ENCODE measurements at regions not wholly inside any gene's neighbourhood (a gene's known extent, or its start where the extent isn't known, plus 50 kb on each side); places are given as distances from the start of the nearest gene placed in this dataset.

DNA sequence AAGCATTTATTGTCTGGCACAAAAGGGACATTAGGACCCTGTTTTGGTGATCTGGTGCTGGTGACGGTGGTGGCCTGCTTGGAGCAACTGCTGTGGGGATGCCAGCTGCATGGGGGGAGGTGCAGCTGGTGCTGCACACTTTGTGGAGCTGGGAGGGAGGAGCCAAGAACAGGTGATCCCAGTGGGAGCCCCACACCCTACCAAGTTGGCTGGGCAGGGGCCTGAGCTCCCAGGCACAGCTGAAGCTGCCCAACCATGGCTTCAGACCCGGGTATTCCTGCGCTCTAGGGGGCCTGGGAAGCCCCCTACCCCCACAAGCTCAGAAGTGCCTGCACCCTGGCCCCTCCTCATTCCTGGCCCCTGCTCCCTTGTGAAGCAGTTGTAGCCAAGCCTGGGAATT lies 1512.5 kb downstream of the TECRL start:
- DNase-seq (ENCODE audit: low read depth), result no peak

DNA sequence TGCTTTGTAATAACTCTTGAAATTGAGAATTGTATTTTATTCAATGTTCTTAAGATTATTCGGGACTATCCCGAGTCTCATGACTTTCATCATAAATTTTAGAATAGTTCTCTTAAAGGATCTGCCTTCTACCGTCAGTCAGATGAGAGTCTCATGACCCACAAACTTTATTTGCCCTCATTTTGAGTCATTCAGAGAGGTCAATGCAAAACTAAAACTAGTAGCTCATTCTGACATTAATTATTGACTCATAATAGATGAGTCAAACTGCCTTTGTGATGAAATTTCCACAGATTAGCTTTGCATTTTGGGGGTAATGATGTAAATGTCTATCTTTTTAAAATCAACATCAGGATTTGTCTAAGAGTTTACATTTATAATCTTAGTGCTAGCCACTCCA lies 1527.3 kb downstream of the TECRL start:
- DNase-seq (ENCODE audit: low read depth), result no peak

DNA sequence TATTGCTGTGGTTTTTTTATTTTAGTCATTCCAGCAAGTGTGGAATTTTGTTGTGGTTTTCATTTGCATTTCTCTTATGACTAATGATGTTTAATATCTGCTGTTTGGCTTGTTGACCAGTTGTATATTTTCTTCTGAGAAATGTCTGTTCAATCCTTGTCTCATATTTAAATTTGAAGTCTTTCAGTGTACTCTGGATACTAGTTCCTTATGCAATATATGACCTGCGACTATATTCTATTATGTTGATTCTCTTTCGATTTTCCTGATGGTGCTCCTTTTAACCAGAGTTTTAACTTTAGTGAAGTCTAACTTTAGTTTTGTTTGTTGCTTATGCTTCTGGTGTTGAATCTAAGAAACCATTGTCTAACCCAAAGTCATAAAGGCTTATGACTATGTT lies 1528.0 kb downstream of the TECRL start:
- no peak for DNase-seq (ENCODE audit: low read depth)

DNA sequence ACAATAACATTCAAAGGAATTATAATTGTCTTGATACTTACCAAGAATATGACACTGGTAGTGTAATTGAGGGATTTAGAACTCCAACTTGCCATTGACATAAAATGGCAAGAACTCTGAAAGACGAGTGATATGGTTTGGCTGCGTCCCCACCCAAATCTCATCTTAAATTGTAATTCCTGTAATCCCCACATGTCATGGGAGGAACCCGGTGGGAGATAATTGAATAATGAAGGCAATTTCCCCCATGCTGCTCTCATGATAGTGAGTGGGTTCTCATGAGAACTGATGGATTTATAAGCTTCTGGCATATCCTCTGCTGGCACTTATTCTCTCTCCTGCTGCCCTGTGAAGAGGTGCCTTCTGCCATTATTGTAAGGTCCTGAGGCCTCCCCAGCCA lies 1536.4 kb downstream of the TECRL start:
- DNase-seq (ENCODE audit: low read depth), result no peak

DNA sequence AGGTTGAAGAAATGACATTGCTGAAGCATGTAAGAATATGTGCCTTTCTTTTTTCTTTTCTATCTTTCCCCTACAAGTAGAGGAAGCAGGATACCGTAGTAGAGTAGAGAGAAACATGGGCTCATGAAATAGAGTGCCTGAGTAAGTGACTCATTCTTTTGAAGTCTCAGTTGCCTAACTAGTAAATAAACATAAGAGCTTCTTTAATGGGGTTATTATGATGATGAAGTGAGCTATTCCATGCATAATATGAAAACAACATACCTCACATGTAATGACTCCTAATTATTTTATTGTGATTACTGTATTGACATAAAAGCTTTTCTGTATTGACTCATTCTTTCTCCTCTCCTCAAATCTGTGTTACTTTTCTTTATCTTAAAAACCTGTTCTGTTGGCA lies 1538.2 kb downstream of the TECRL start:
- no peak for DNase-seq (ENCODE audit: low read depth)

DNA sequence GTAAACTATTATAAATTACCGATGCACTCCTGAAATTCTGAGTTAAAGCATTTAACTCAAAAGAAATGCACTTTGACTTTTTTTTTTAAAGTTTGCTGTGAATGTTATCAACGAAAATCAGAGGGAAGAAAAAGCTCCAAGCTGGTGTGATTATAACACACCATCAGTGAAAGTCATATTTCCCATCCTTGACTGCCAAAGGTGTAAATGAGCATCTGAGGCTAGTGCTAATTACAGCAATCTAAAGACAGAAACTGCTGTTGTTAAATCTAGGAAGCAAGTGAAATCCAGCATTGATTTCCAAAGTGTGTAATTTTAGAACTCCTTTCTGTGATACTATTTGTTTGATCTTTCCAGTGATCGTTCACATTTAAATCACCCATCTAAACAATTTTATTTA lies 1538.8 kb downstream of the TECRL start:
- DNase-seq (ENCODE audit: low read depth), result no peak

DNA sequence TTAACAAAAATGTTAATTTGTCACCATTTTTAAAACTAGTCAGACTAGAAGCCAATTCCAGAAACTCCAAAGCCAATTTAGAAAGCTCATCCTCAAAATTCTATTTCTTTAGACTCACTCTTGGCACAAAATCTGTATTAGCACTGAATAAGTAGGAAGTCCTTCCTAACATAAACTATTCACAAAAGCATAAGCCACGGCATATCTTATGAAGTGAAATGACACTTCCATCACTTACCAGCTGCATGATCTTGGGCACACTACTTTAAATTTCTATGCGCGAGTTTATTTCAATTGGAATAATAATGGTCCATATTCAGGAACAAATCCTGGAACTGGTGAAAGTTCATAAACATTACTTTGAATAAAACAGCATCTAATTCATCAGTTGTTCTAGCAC lies 1544.0 kb downstream of the TECRL start:
- no peak for DNase-seq (ENCODE audit: low read depth)

DNA sequence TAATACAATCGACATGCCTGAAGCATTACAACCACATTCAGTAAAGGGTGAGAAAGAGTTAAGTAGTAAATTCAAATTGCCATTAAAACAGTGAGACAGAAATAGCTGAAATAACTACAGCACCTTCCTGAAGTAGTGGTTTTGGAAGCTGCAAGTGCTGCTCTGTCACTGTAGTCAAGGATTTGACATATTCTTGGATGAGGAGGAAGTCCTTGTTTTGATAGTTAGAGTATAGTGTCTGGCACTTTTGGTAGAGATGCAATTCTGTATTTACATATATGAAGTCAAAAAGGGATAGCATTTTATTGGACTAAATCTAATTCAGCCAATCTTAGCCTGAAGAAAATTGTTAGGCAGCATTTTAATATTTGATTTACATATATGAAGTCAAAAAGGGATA lies 1559.6 kb downstream of the TECRL start:
- DNase-seq (ENCODE audit: low read depth), result no peak

DNA sequence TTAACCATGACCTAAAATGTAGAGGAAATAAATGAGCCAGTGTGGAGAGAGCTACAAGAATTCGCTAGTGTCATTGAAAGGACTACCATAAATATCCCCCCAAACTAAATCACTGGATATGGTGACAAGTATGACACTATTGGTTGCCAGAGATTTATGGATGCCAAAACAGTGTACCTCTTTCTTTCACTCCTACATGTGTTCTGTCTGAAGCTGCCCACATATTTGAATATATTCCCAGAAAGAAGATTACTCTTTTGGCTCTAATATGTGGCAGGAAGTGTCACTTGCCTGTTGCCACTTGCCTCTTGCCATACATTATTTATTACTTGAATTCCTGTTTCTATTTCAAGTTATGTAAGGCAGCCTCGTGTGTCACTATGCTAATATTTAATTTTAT lies 1573.6 kb downstream of the TECRL start:
- no peak for DNase-seq (ENCODE audit: low read depth)

DNA sequence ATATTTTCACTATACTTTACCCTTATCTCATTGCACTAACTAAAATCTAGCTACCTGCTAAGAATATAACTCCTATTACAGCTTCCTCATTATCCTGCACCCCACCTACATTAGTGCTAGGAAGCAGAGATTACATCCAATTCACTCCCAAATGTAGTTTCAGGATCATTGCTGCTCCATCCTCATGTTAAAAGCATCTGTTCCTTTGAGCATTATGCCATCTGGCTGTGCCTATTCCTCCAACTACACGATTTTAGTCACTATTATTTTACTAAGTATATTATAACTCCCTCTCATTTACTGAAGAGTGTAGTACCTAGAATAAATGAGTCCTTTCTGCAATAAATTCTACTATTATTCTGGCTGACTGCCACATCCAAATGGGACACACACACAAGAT lies 1586.9 kb downstream of the TECRL start:
- no peak for DNase-seq (ENCODE audit: low read depth)

DNA sequence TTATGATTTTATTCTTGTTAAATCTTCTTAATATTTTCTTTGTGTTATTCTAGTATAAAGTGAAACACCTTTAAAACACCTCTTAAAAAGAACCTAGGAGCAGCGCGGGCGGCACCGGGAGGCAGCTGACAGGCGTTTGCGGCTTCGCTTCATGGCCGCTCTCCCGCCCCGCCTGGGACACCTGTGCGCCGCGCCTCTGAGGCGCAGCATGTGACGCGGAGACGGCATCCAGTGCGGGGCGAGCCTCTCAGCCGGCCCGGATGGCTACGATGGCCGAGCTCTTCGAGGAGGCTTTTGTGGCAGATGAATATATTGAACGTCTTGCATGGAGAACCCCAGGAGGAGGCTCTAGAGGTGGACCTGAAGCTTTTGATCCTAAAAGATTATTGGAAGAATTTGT lies 1592.7 kb downstream of the TECRL start:
- DNase-seq (ENCODE audit: low read depth), result no peak

DNA sequence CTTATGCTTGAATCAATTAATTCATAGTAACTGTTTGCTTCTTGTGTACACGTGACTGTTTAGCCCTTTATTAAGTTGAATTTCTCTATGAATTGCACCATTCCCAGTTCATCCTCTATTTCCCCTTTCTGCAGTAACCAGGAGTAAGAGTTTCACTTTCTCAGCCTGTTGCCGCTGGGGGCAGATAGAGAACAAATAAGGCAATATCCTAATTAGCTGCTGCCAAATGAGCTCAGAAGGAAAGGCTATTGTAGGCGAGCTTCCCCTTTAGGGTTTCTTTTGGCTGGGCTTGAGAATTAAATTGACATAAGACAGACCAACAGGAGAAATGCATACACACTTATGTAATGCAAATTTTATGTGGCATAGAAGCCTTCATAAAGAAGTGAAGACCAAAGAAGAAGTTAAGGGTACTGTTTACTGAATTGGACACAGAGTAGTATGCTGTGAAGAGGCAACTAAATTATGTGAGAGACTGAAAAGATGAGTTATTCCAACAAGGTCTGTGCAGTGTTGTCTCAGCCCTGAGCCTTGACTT lies 1594.7 kb downstream of the TECRL start:
- DNase-seq (ENCODE audit: low read depth), result no peak

DNA sequence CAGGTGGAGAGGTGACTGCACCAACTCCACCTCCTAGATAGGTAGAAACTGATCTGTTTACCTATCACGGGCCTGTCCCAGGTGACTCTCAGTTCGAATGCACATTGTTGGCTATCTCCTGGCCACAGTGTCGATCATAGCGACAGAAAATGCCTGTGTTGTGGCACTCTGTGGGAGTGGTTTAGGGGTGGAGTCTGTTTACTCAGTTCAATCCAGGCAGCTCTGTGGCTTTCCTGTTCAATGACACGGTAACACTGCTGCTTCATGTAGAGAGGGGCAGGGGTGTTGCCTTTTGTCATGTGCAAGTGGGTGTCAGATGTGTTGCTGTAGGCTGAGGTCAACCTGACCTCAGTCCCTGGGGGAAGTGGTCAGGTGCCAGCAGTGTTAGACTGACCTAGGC lies 1602.4 kb downstream of the TECRL start:
- no peak for DNase-seq (ENCODE audit: low read depth)

DNA sequence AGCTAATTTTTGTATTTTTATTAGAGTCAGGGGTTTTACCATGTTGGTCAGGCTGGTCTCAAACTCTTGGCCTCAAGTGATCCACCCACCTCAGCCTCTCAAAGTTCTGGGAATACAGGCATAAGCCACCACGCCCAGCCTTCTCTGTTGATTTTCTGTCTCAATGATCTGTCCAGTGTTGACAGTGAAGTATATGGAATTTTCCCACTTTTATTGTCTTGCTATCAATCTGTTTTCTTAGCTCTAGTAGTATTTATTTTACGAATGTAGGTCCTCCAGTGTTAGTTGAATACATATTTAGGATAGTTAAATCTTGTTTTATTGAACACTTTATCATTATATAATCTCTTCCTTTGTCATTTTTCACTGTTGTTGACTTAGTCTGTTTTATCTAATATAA lies 1603.9 kb downstream of the ADGRL3 start:
- DNase-seq (ENCODE audit: low read depth), result no peak

DNA sequence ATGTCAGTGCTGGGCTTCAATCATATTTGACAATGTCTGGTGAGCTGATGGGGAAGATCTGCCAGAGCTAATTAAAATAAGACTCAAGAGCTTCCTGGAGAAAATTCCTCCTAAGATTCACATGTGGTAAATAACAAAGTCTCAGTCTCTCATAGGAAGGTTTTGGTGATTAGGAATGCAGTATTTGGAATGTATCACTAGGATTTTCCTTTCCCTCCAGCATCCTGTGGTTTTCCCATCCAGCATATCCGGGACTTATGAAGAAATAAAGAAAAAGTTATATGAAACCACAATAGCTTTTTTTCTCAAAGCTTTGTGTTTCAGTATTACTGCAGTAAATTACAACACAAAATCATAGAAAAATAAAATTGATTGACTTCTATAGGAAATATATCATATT lies 1597.1 kb downstream of the ADGRL3 start:
- DNase-seq (ENCODE audit: low read depth), result no peak

DNA sequence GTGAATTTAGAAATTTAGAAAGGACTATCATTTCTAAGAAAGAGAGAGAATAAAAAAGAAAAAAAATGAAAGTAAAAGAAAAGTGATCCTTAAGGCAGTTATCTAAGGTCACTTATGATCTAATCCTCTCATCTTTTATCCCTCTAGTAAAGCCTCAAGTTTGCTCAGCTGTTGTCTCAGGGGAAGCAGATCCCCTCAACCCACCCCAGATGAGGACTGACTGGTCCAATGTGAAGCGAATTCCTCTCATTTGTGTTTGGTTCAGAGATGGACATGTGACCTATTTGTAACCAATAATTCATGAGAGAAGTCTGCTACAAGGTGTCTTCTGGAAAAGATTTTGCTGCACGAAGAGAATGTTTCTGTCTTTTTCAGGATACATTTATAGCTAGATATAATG lies 1591.3 kb downstream of the ADGRL3 start:
- DNase-seq (ENCODE audit: low read depth), result no peak

DNA sequence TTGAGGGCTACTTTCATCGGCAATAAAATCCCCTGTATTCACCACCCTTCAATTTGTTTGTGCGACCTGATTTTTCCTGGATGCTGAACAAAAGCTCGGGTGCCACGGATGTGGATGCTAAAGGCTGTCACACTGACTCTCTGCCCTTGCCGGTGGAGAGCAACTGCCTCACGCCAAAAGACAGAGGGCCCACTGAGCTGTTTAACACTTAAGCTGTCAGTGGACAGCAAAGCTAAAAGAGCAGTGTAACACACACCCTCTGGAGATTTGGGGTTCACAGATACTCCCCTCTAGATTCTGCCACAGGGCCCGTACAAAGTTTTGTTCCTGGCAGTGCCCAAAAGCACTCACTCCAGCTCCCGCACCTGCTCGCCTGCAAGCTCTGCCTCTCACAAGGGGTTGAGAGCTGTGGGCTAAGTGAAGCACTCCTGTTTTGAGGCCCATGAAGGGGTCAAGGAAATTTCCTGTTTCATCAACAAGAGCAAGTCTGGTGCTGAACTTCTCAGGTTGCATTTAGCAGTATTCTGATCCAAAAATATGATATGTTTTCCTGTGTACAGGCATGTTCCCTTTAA lies 1571.9 kb downstream of the ADGRL3 start:
- DNase-seq (ENCODE audit: low read depth), result no peak

DNA sequence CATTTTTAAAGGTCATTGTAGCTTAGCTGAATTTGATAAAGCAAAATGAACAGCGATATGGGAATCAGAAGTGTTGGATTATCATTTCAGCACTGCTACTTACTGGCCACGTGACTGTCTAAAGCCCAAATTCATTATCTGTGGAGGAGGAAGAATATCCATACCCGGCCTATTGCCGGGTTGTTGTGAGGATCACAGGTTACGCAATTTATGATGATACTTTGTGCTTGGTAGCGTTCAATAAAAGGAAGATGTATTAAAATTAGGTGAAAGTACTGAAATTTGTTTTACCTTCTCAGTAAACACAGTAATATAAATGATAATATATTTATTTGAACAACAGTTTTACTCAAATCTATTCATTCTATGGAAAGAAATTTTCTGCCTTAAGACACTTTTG lies 1540.2 kb downstream of the ADGRL3 start:
- no peak for DNase-seq (ENCODE audit: low read depth)

DNA sequence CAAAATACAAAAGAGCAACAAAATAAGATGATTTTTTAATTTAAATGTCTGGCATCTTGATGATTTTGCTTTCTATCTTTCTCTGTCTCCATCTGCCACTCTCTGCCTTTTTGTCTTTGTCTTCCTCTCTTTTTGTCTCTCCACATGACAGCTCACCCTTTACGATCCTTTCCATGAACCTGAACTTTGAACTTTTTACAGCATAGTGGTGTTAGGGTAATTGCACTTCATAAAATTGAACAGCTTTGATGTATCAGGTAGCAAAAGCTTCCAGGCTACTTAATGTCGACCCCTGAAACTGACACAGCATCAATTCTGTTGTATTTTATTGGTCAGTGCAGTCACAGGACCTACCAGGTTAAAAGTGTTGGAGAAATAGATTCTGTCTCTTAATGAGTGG lies 1517.0 kb downstream of the ADGRL3 start:
- no peak for DNase-seq (ENCODE audit: low read depth)

DNA sequence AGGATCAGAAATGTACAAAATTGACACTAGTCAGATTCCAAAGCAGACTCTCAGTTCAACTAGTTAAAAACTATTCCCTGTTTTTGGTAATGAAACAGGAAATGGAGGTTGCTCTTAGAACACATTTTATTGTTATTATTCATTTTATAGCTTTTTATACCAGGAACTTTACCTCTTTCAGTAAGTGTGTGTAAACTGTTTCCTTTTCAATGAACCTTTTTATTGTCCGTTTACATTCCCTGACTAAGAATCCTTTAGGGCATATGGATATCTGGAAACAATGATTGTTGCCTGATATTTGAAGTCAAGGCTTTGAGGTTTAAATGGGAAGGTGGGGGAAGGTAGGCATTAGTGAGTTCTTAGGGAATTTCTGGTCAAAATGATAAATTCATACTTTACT lies 1511.4 kb downstream of the ADGRL3 start:
- DNase-seq (ENCODE audit: low read depth), result no peak

DNA sequence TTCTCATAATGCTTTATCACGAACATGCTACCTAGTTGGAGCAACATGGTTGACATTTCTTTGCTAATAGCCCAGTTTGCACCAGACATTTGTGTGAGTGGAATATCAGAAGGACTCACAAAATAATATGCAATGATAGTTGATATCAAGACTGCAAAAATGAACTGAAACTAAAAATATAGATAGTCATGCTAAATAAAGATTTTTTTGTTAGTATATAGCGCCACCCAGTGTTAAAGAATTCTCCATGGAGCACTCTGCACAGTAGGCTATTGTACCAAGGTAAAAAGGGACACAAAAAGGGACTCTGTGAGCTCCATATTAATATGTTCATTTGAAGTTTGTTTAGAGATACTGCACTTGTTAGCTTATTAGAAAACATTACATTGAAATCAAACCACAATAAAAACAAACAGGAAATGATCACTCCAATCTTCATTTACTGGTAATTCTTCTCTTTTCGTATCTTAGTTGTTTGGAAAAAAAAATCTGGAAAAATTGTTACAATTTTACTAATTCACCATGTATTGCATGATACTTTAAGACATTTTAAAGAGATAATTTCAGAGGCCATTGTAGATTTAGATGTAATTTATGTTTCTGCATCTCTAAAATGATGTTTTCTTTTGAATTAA lies 1509.6 kb downstream of the ADGRL3 start:
- DNase-seq (ENCODE audit: low read depth), result no peak

DNA sequence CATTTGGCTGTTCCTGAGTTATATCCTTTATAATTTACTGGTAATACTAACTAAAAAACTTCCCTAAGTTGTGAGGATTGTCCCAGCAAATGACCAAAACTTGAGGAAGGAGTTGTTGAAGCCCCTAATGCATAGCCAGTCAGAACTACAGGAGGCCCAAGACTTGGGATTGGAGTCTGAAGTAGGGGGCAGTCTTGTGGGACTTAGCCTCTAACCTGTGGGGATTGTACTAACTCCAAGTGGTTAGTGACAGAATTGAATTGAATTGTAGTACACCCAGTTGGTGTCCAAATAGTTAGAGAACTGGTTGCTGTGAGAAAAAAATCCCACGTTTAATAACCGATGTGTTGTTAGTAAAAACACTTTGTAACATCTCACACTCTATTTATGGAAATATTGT lies 1506.3 kb downstream of the ADGRL3 start:
- no peak for DNase-seq (ENCODE audit: low read depth)

DNA sequence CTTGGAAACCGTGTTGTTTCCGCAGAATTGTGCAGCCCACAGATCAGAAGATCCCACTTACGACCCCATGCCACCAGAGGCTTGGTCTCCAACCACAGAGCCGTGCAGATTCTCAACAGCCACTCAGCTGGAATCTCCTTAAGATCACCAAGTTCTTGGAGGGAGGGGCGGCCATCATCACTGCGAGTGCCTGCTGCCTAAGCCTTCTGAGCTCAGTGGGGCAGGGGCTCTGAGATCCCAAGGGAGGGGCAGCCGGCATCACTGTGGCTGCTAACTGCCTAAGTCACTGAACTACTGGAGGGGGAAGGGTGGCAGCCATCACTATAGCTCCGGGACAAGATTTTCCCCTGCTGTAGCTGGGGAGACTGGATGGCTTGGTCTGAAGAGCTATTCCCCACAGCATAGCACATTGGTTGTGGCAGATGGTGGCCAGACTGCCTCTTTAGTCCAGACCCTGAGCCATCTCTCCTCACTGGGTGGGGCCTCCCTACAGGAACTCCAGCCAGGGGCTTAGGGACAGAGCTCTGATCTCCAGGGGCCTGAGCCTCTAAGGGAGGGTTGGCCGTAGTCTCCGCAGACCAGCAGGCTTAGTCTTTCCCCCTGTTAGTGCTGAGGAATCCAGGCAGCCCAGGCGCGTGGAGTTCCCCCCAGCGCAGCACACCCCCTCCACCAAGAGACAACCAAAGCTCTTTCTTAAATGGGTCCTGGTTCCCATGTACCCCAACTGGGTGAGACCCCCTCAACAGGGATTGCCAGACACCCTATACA lies 1483.9 kb downstream of the ADGRL3 start:
- DNase-seq (ENCODE audit: low read depth), result no peak

DNA sequence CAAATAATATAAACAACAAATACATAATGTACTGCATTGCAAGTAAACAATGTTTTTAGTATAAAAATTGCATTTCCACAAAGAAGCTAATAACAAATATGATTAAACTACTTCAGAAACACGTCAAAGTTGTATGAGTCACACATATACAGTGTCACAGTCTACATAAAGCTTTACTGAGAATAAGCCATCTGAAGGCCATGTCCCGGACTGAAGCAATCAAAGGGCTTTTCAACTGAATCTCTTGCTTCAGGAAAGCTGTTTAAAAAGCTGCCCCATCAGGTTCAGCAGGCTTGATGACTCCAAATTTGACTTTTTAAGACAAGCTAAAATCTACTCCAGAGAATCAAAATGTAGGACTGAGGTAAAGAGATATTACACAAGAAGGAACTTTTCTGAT lies 1476.8 kb downstream of the ADGRL3 start:
- DNase-seq (ENCODE audit: low read depth), result no peak
